Epithelial cell of proximal tubule (primary cell): ENCODE measurements at regions not wholly inside any gene's neighbourhood (a gene's known extent, or its start where the extent isn't known, plus 50 kb on each side); places are given as distances from the start of the nearest gene placed in this dataset.
"Not testable (repeated sequence)": the region's sequence is repeated elsewhere in the genome, so short reads cannot be mapped to it uniquely, and the experiment has no call there.

ENCODE experiments used
- DNase-seq: peaks from one replicate; pipeline ENCODE4 v3.0.0-alpha.2; 2011; ENCODE audit warnings: low read depth
- H3K4me3 ChIP-seq: 2 replicates; pipeline ENCODE4 v1.5.1; 2011; ENCODE audit warnings: low read depth, mild to moderate bottlenecking, low read length
- TF ChIP-seq, protein P1 (sequence below): conservative IDR thresholded peaks from 2 replicates; pipeline ENCODE4 v1.5.1; 2012; ENCODE audit warnings: low read depth, mild to moderate bottlenecking, low read length

DNA sequence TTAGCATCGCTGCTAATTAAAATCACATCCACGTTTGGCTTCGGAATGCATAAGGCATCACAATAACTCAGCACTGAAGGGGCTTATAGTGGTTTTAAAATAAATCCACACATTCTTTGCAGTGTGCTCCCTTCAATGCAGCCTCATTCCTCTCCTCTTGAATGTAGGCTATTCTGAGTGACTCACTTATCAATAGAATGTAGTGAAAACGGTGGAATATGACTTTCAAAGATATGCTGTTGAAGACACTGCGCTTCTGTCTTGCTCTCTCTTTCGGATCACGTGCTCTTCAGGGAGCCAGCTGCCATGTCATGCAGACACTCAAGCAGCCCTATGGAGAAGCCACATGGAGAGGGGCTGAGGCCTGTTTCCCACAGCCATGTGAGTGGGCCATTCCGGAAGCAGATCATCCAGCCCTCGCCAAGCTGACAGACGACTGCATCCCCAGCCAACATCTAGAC, 87.4 kb downstream of the CRYGS start:
- DNase-seq, result no peak
- no peak overlapping the region for H3K4me3 ChIP-seq
- TF ChIP-seq, protein P1, sequence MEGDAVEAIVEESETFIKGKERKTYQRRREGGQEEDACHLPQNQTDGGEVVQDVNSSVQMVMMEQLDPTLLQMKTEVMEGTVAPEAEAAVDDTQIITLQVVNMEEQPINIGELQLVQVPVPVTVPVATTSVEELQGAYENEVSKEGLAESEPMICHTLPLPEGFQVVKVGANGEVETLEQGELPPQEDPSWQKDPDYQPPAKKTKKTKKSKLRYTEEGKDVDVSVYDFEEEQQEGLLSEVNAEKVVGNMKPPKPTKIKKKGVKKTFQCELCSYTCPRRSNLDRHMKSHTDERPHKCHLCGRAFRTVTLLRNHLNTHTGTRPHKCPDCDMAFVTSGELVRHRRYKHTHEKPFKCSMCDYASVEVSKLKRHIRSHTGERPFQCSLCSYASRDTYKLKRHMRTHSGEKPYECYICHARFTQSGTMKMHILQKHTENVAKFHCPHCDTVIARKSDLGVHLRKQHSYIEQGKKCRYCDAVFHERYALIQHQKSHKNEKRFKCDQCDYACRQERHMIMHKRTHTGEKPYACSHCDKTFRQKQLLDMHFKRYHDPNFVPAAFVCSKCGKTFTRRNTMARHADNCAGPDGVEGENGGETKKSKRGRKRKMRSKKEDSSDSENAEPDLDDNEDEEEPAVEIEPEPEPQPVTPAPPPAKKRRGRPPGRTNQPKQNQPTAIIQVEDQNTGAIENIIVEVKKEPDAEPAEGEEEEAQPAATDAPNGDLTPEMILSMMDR, result no peak

DNA sequence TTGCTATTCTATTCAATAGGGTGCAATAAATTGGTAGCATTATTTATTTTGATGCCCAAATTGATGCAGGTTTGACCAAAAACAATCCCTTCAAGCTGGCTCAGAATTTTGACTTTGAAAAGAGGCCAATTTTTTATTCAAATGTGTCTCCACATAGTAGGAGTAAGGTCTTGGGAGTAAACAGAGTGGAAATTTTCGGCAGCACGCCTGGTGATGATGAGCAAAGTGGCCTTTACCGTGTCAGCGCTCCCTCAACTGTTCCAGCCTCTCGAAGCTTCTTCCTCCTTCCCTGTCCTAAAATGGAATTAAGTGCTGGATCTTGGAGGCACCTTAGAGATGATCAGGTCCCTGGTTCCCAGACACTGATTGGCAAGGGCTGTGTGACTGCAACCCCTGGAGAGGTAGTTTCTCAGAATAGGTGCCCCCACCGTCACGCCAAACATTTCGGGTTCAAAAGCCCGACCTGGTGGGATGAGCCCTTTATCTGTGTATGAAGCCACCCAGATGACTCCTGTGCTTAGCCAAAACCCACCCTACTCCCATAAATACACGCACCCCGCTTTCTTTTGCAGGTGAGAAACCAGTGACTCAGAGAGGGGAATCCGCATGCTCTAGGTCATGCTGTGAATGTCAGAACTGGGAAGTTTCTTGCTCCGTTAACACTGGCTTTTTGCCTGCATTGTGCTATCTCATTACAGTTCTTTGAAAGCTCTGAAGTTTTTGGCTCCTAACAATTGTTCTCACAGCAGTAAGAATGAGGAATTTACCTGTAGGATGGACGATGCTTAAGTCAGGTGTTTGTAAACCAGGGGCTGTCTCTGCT, 89.1 kb downstream of the CRYGS start:
- DNase-seq, result no peak
- H3K4me3 ChIP-seq, result no peak overlapping the region
- TF ChIP-seq, protein P1, result no peak

DNA sequence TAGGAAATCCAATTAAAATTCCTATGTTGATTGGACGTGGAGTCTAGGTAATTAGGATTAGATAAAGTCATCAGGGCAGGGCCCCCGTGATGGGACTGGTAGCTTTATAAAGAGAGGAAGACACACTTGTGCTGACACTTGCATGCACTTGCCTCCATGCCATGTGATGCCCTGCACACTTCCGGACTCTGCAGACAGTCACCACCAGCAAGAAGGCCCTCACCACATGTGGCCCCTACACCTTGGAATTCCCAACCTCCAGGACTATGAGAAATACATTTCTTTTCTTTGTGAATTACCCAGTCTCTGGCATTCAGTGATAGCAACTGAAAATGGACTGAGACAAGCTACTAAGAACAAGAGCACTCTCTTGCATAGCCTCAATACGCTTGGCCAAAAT, 90.6 kb downstream of the CRYGS start:
- no peak for DNase-seq
- no peak overlapping the region for H3K4me3 ChIP-seq
- TF ChIP-seq, protein P1, result no peak

DNA sequence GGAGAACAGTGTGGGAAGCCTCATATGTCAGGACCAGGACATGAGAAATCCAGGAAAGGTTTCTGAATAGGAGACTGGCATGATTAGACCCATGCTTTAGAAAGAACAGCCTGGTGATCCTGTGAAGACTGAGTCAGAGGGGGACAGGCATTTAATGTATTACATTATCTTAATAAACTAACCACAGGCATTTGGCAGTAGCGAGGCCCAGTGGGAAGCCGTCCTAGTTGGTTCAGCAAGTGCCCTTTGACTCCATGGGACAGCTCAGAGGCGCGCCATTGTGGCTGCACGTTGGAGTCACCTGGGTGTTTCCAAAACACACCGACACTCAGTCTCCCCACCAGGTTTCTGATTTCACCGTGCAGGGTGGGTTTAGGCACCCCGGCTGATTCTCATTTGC, 90.5 kb upstream of the DGKG start:
- TF ChIP-seq, protein P1, result no peak
- H3K4me3 ChIP-seq, result no peak overlapping the region
- DNase-seq, result peak; percentile 65

GRCh38 chr3:186451371-186451770, 89.3 kb upstream of the DGKG start:
- no peak overlapping the region for H3K4me3 ChIP-seq
- no peak for DNase-seq
- TF ChIP-seq, protein P1, result no peak

GRCh38 chr3:186444974-186445373, 82.9 kb upstream of the DGKG start:
- H3K4me3 ChIP-seq, result no peak overlapping the region
- TF ChIP-seq, protein P1, result no peak
- DNase-seq, result no peak

DNA sequence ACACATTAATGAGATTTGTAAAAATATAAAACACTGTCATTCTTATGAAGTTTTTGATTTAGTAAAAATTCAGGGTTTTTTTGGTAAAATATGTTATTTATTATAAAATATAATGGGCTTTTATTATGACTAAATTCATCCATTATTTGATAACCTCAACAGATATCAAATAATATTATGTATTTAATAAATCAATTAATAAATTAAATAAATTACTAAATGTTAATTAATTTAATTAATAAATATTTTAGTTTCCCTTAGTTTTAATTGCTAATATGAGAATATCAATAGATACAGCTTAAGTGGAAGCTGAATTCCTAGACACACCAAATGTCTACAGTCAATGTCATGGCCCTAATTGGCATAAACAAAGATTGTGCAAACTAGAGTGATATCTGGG, 82.3 kb upstream of the DGKG start:
- TF ChIP-seq, protein P1, result no peak
- H3K4me3 ChIP-seq, result no peak overlapping the region
- no peak for DNase-seq

DNA sequence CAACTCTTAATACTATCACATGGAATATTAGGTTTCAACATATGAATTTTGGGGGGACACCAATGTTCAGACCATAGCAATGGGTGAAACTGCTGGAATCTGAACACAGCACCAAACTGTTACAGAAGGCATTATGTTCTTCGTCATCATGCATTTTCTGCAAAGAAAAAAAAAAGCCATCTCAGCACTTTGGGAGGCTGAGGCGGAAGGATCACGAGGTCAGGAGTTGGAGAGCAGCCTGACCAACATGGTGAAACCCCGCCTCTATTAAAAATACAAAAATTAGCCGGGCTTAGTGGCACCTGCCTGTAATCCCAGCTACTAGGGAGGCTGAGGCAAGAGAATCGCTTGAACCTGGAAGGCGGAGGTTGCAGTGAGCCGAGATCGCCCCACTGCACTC, 80.9 kb upstream of the DGKG start:
- H3K4me3 ChIP-seq, DNase-seq: not testable (repeated sequence)
